NOMO-1 (cell line): ENCODE measurements at regions not wholly inside any gene's neighbourhood (a gene's known extent, or its start where the extent isn't known, plus 50 kb on each side); places are given as distances from the start of the nearest gene placed in this dataset.

Source experiments
- DNase-seq, 2 experiments: peaks; one replicate each; lab custom pipeline; 2025; ENCODE audit not compliant: unreplicated experiment in 2 of 2; lab: John Stamatoyannopoulos, UW

- DNase-seq: no peak
These were observed 1761.5 kb downstream of the MAT2B start for GRCh38 chr5:165266939-165267338.

GRCh38 chr5:165272436-165272835 lies 1767.0 kb downstream of the MAT2B start:
- no peak for DNase-seq

- no peak for DNase-seq
These were observed 1772.2 kb downstream of the MAT2B start for GRCh38 chr5:165277661-165278060.

- no peak for DNase-seq
These were observed 1777.1 kb downstream of the MAT2B start for GRCh38 chr5:165282491-165282890.

- DNase-seq: no peak
These were observed 1781.3 kb downstream of the MAT2B start for GRCh38 chr5:165286692-165287091.

- DNase-seq: no peak
These were observed 1785.1 kb downstream of the MAT2B start for GRCh38 chr5:165290535-165290934.

GRCh38 chr5:165296401-165297130 lies 1791.1 kb downstream of the MAT2B start:
- DNase-seq: peak in 1 of 2 experiments; percentile 21

- DNase-seq: no peak
These were observed 1798.9 kb downstream of the MAT2B start for GRCh38 chr5:165304193-165304827.

GRCh38 chr5:165305596-165305995 lies 1800.2 kb downstream of the MAT2B start:
- no peak for DNase-seq

- DNase-seq: no peak
These were observed 1804.0 kb downstream of the MAT2B start for GRCh38 chr5:165309446-165309845.

- no peak for DNase-seq
These were observed 1804.6 kb downstream of the MAT2B start for GRCh38 chr5:165310031-165310430.

GRCh38 chr5:165321912-165322311 lies 1816.5 kb downstream of the MAT2B start:
- DNase-seq: no peak

GRCh38 chr5:165325221-165325620 lies 1819.8 kb downstream of the MAT2B start:
- no peak for DNase-seq

- no peak for DNase-seq
These were observed 1822.2 kb downstream of the MAT2B start for GRCh38 chr5:165327631-165328030.

- DNase-seq: no peak
These were observed 1823.4 kb downstream of the MAT2B start for GRCh38 chr5:165328846-165329245.

GRCh38 chr5:165333623-165334022 lies 1828.2 kb downstream of the MAT2B start:
- peak; percentile 28 to 77 for DNase-seq

- peak; percentile 17 to 61 for DNase-seq
These were observed 1828.8 kb downstream of the MAT2B start for GRCh38 chr5:165334201-165334600.

GRCh38 chr5:165349735-165350134 lies 1844.3 kb downstream of the MAT2B start:
- no peak for DNase-seq

- no peak for DNase-seq
These were observed 1845.9 kb downstream of the MAT2B start for GRCh38 chr5:165351342-165351741.

- no peak for DNase-seq
These were observed 1854.9 kb downstream of the MAT2B start for GRCh38 chr5:165360366-165360765.

GRCh38 chr5:165360784-165361542 lies 1855.5 kb downstream of the MAT2B start:
- DNase-seq: peak in 1 of 2 experiments; percentile 25

GRCh38 chr5:165370233-165370632 lies 1864.8 kb downstream of the MAT2B start:
- no peak for DNase-seq
